ENCODE measurements at regions not wholly inside any gene's neighbourhood (a gene's known extent, or its start where the extent isn't known, plus 50 kb on each side); places are given as distances from the start of the nearest gene placed in this dataset.

DNA sequence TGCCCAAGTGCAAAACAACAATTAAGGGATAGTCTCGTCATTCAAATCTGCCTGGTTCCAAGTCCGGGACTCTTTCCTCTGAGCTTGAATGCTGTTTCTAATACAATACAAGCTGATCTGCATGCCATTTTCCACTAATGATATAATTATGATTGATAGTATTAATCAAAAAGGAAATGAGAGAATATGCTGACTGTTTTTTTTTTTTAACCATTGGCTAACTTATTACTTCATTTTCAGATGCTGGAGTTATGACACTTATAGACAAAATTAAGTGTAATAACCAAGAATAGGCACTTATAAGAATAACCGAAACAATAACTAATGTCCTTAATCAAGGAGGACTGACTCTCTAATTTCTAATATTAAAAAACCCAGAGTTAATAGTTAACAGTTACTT, 343.6 kb downstream of the LPIN1 start:
- no peak for TF ChIP-seq EZH2 (IDR thresholded peaks at IDR 0.05; ENCODE audit: low read length)
- TF ChIP-seq, protein P1, sequence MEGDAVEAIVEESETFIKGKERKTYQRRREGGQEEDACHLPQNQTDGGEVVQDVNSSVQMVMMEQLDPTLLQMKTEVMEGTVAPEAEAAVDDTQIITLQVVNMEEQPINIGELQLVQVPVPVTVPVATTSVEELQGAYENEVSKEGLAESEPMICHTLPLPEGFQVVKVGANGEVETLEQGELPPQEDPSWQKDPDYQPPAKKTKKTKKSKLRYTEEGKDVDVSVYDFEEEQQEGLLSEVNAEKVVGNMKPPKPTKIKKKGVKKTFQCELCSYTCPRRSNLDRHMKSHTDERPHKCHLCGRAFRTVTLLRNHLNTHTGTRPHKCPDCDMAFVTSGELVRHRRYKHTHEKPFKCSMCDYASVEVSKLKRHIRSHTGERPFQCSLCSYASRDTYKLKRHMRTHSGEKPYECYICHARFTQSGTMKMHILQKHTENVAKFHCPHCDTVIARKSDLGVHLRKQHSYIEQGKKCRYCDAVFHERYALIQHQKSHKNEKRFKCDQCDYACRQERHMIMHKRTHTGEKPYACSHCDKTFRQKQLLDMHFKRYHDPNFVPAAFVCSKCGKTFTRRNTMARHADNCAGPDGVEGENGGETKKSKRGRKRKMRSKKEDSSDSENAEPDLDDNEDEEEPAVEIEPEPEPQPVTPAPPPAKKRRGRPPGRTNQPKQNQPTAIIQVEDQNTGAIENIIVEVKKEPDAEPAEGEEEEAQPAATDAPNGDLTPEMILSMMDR (optimal IDR thresholded peaks at IDR 0.05 in 1 of 3, IDR thresholded peaks at IDR 0.05 in 1 of 3, conservative IDR thresholded peaks at IDR 0.05 in 1 of 3; ENCODE audit: extremely low read depth in 1 of 3, insufficient read depth in 2 of 3, low read length in 3 of 3): no peak
